B cell (primary cell): ENCODE measurements at regions not wholly inside any gene's neighbourhood (a gene's known extent, or its start where the extent isn't known, plus 50 kb on each side); places are given as distances from the start of the nearest gene placed in this dataset.

Source experiments
- CTCF ChIP-seq: fragments of 200-600 bp; IDR thresholded peaks from one replicate; pipeline ENCODE4 v1.8.0; 2022; ENCODE audit warnings: antibody characterized with exemption, mild to moderate bottlenecking
- EZH2 ChIP-seq: IDR thresholded peaks from 2 replicates; pipeline ENCODE4 v1.6.1; 2012; ENCODE audit warnings: borderline replicate concordance, low read depth, mild to moderate bottlenecking, moderate library complexity, low read length; ENCODE audit not compliant: insufficient read depth, poor library complexity, severe bottlenecking

- TF ChIP-seq CTCF (no peak), EZH2 (no peak)
Measured at GRCh38 chr7:113306302-113306701, 187.9 kb upstream of the SMIM30 start.
